ENCODE measurements at regions not wholly inside any gene's neighbourhood (a gene's known extent, or its start where the extent isn't known, plus 50 kb on each side); places are given as distances from the start of the nearest gene placed in this dataset.

- Histone ChIP-seq H3K14ac (replicated peaks; ENCODE audit: low read depth, low read length) (no peak overlapping the region), H2BK15ac (ENCODE audit: low read depth, low read length) (no peak overlapping the region), H2AK5ac (ENCODE audit: low read depth, low read length) (no peak overlapping the region), H3K9me3 (ENCODE audit: control insufficient read depth, insufficient read depth, low read length) (peaks cover 4% of the 10 kb centered on the region; the same call in 1 of the 2 replicates), H3K4ac (ENCODE audit: low read depth, low read length) (no peak overlapping the region), H4K8ac (ENCODE audit: low read depth in 2 of 2, low read length in 2 of 2) (no peak overlapping the region), H2AFZ (replicated peaks; ENCODE audit: low read length, poor library complexity) (no peak overlapping the region), H3K27ac (ENCODE audit: insufficient read depth, low read length) (no peak overlapping the region), H4K91ac (ENCODE audit: insufficient read depth, low read depth, low read length) (no peak overlapping the region), H3K79me1 (ENCODE audit: low read depth in 1 of 2, low read length in 2 of 2) (no peaks in the 10 kb centered on the region), H3K18ac (ENCODE audit: low read depth, low read length) (no peak overlapping the region), H4K5ac (ENCODE audit: low read depth, low read length) (no peak overlapping the region), H2BK5ac (ENCODE audit: low read depth, low read length, poor library complexity, severe bottlenecking) (no peak overlapping the region), H2BK20ac (ENCODE audit: low read depth, low read length) (no peak overlapping the region), H3K9ac (ENCODE audit: low read depth, low read length) (no peak overlapping the region), H2BK120ac (ENCODE audit: low read depth, low read length) (no peak overlapping the region), H3K4me3 (ENCODE audit: insufficient read depth, low read depth, low read length) (no peak overlapping the region), H3K9me1 (ENCODE audit: insufficient read depth, low read length) (no peaks in the 10 kb centered on the region), H4K20me1 (ENCODE audit: insufficient read depth, low read length) (no peaks in the 10 kb centered on the region), H3K56ac (ENCODE audit: extremely low read depth, insufficient read depth, low read length) (no peak overlapping the region), H3K4me2 (ENCODE audit: low read depth, low read length) (no peak overlapping the region), H3K27me3 (ENCODE audit: control insufficient read depth, insufficient read depth, low read length) (no peaks in the 10 kb centered on the region), H3K36me3 (ENCODE audit: control insufficient read depth, insufficient read depth, low read length) (no peaks in the 10 kb centered on the region), H2AK9ac (replicated peaks; ENCODE audit: low read depth, low read length, poor library complexity) (no peak overlapping the region), H3K23ac (ENCODE audit: low read depth, low read length) (no peak overlapping the region), H3K4me1 (ENCODE audit: control insufficient read depth, insufficient read depth, low read length) (no peaks in the 10 kb centered on the region)
- in situ Hi-C loops (cut with MboI; ENCODE audit: low sequenced_read_pairs) (no loop called here), dilution Hi-C loops (cut with HindIII; ENCODE audit: low sequenced_read_pairs, unreplicated experiment) (no loop called here), intact Hi-C loops (cut with micrococcal nuclease) (no loop called here)
- POLR2A ChIA-PET (ENCODE audit: unreplicated experiment) = no interaction called here
- no peak for ATAC-seq (ENCODE audit: low read depth)
- CTCF ChIA-PET = no interaction called here
- TF ChIP-seq RCOR1 (IDR thresholded peaks at IDR 0.05; ENCODE audit: insufficient replicate concordance, low read length) (no peak), MAZ (IDR thresholded peaks at IDR 0.05; ENCODE audit: borderline replicate concordance, low read depth, low read length) (no peak), USF2 (IDR thresholded peaks at IDR 0.05; ENCODE audit: low read depth, low read length) (no peak), FOS (IDR thresholded peaks at IDR 0.05; ENCODE audit: low read depth, low read length) (no peak), SMC3 (IDR thresholded peaks at IDR 0.05; ENCODE audit: low read depth, low read length) (no peak), CEBPB (IDR thresholded peaks at IDR 0.05; ENCODE audit: low read depth, low read length) (no peak), CTCF (conservative IDR thresholded peaks at IDR 0.05; ENCODE audit: low read depth, low read length) (no peak), POLR2A (IDR thresholded peaks at IDR 0.05; ENCODE audit: low read depth, low read length) (no peak), RAD21 (IDR thresholded peaks at IDR 0.05; ENCODE audit: low read length) (no peak)
- TF ChIP-seq, protein P1, sequence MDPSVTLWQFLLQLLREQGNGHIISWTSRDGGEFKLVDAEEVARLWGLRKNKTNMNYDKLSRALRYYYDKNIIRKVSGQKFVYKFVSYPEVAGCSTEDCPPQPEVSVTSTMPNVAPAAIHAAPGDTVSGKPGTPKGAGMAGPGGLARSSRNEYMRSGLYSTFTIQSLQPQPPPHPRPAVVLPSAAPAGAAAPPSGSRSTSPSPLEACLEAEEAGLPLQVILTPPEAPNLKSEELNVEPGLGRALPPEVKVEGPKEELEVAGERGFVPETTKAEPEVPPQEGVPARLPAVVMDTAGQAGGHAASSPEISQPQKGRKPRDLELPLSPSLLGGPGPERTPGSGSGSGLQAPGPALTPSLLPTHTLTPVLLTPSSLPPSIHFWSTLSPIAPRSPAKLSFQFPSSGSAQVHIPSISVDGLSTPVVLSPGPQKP (IDR thresholded peaks at IDR 0.05; ENCODE audit: borderline replicate concordance, low read depth, low read length) = no peak
- no peak for DNase-seq
- BruUV-seq (replicated peaks) = no TSS peak
- no CpG with 5 or more reads among the region's 1 CpG for WGBS, 2 experiments (ENCODE audit: extremely low coverage in 2 of 2, insufficient read length in 1 of 2)
These were observed 268.4 kb upstream of the NRIP1 start for GRCh38 chr21:15333136-15333710.

Measured in IMR-90 (cell line).